Testis (tissue), 2 donors: ENCODE measurements at regions not wholly inside any gene's neighbourhood (a gene's known extent, or its start where the extent isn't known, plus 50 kb on each side); places are given as distances from the start of the nearest gene placed in this dataset.

Experiments
- DNase-seq: peaks from one replicate; pipeline ENCODE4 v3.0.0-alpha.2; 2019
- H3K27ac ChIP-seq, 2 donors: fragments of 200-600 bp; sonication (generic); one replicate each; pipeline ENCODE4 v1.5.1; 2019
- H3K27me3 ChIP-seq: fragments of 200-600 bp; sonication (generic); one replicate; pipeline ENCODE4 v1.5.1; 2019
- H3K36me3 ChIP-seq: fragments of 200-600 bp; sonication (generic); one replicate; pipeline ENCODE4 v1.5.1; 2017; ENCODE audit warnings: low read depth; ENCODE audit errors: missing control alignments
- H3K4me1 ChIP-seq: fragments of 200-600 bp; sonication (generic); one replicate; pipeline ENCODE4 v1.5.1; 2019
- H3K4me3 ChIP-seq, 2 donors: fragments of 200-600 bp; sonication (generic); one replicate each; pipeline ENCODE4 v1.5.1; 2017 to 2019
- H3K9me3 ChIP-seq: fragments of 200-600 bp; sonication (generic); one replicate; pipeline ENCODE4 v1.5.1; 2017
- POLR2A ChIP-seq: fragments of 450-650 bp; IDR thresholded peaks from one replicate; pipeline ENCODE4 v1.6.1; 2017; ENCODE audit warnings: antibody characterized with exemption, mild to moderate bottlenecking, moderate library complexity
- WGBS, 2 donors: methylation state at CpG; one replicate each; pipeline ENCODE4 v1.1.5; 2018; 5-methylcytosine and 5-hydroxymethylcytosine counted together
- intact Hi-C: fragments of 100-400 bp; cut with DNase I; formaldehyde crosslinking; loops from one replicate; pipeline ENCODE4 v1.15.1; 2023; ENCODE audit warnings: low total_unique reads
- TF ChIP-seq, protein P1 (sequence below), 3 experiments: fragments of 450-650 bp in 2 of 3; fragments of 200-600 bp in 1 of 3; sonication (generic) in 1 of 3; IDR thresholded peaks; one replicate each; pipeline ENCODE4 v1.5.1; 2016 to 2019; ENCODE audit warnings: antibody characterized with exemption in 3 of 3, mild to moderate bottlenecking in 2 of 3, moderate library complexity in 1 of 3

DNA sequence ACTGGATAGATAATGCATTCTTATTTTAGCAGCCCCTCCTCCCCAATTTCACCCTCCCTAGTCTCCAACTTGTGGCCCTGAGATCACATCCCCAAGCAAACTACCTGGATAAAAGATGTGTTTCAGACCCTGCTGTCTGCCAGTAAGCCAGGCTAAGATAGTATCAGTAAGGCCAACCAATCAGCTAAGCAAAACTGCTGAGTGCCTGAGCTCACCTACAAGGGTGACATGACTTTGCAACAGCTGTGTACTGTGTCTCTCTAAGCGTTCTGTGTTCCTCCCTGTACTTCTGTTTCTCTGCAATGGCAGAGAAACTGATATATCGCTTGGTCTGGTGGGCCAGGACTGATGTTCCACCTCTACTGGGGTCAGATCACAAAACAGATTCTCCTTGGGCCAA lies 224.9 kb downstream of the BTG1 start:
- WGBS, 2 donors = 81 to 96% methylated on average over 2 of the region's 2 CpGs

DNA sequence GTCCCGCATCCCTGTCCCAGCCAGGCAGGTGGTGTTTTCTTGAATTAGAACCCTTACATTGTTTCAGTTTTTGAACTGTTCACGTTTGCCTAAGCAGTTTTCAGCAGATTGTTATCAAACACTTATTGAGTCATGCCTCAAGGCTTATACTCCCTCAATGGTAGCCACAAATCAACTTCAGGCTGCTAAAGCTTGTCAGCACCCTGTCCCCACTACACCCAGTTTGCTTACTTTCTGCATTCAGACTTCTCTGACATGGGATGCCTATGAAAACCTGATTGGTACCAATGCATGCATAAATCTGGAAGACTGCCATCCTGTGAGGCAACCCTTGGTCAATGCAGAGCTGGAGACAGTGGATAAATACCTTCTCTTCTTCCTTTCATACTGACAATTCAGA lies 225.4 kb downstream of the BTG1 start:
- no peaks in the 10 kb centered on the region for H3K4me1 ChIP-seq
- intact Hi-C loops = no loop called here
- TF ChIP-seq, protein P1, sequence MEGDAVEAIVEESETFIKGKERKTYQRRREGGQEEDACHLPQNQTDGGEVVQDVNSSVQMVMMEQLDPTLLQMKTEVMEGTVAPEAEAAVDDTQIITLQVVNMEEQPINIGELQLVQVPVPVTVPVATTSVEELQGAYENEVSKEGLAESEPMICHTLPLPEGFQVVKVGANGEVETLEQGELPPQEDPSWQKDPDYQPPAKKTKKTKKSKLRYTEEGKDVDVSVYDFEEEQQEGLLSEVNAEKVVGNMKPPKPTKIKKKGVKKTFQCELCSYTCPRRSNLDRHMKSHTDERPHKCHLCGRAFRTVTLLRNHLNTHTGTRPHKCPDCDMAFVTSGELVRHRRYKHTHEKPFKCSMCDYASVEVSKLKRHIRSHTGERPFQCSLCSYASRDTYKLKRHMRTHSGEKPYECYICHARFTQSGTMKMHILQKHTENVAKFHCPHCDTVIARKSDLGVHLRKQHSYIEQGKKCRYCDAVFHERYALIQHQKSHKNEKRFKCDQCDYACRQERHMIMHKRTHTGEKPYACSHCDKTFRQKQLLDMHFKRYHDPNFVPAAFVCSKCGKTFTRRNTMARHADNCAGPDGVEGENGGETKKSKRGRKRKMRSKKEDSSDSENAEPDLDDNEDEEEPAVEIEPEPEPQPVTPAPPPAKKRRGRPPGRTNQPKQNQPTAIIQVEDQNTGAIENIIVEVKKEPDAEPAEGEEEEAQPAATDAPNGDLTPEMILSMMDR (IDR thresholded peaks at IDR 0.05) = no peak
- no peak for TF ChIP-seq POLR2A
- 61 to 68% methylated on average over 2 of the region's 2 CpGs for WGBS, 2 donors
- no peaks in the 10 kb centered on the region for H3K27me3 ChIP-seq
- no peaks in the 10 kb centered on the region for H3K36me3 ChIP-seq
- H3K9me3 ChIP-seq = no peaks in the 10 kb centered on the region
- no peak overlapping the region for H3K4me3 ChIP-seq
- DNase-seq = no peak
- no peak overlapping the region for H3K27ac ChIP-seq

More for the DNA sequence above, 224.9 kb downstream of the BTG1 start:
- H3K27ac ChIP-seq = no peak overlapping the region
- no peaks in the 10 kb centered on the region for H3K4me1 ChIP-seq
- H3K9me3 ChIP-seq = no peaks in the 10 kb centered on the region
- intact Hi-C loops = no loop called here
- TF ChIP-seq POLR2A = no peak
- TF ChIP-seq, protein P1 (IDR thresholded peaks at IDR 0.05) = no peak
- H3K27me3 ChIP-seq = no peaks in the 10 kb centered on the region
- DNase-seq = no peak
- no peaks in the 10 kb centered on the region for H3K36me3 ChIP-seq
- H3K4me3 ChIP-seq = no peak overlapping the region

DNA sequence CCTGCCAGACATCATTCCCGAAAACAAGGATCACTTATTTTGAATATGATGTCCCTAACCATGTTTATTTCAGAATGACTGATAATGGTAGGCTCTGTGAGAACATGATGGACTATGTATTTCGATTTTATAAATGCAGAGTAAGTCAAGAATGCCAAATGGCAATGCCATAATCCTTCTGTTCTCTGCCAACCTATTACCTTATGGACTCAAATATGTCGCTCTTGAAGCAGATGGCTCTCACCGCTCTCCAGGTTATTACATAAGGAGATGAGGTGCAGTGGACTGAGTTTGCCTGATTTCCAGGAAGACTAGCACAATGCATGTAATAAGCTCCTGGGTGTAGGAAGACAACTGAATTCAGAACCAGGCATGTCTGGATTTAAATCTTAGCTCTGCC lies 227.2 kb downstream of the BTG1 start:
- TF ChIP-seq, protein P1 (IDR thresholded peaks at IDR 0.05) = no peak
- 91 to 92% methylated on average over 4 of the region's 4 CpGs for WGBS, 2 donors
- Histone ChIP-seq H3K27ac (no peak overlapping the region), H3K4me3 (no peak overlapping the region), H3K9me3 (no peaks in the 10 kb centered on the region), H3K4me1 (no peaks in the 10 kb centered on the region), H3K36me3 (no peaks in the 10 kb centered on the region), H3K27me3 (no peaks in the 10 kb centered on the region)
- DNase-seq = no peak
- intact Hi-C loops = no loop called here

DNA sequence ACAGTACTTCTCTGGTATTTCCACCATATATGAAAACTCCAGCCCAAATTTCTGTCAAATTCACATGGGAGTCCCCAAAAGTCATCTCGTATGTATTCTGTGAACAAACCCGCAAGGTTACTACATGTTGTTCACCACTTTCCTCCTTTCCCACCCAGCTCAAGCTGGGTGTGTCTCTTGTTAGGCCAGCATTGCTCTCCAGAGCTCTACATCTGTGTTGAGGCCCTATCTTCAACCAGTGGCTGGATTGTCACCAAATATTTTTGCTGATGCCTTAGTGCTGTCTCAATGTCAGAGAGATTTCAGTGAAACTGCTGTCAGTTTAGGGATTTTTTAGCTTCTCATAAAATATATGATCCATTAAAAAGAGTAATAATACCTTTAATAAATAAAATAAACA lies 230.9 kb downstream of the BTG1 start:
- DNase-seq = no peak
- Histone ChIP-seq H3K27ac (no peak overlapping the region), H3K4me1 (no peaks in the 10 kb centered on the region), H3K36me3 (no peaks in the 10 kb centered on the region), H3K9me3 (no peaks in the 10 kb centered on the region), H3K27me3 (no peaks in the 10 kb centered on the region), H3K4me3 (no peak overlapping the region)
- 93 to 95% methylated on average over 2 of the region's 2 CpGs for WGBS, 2 donors
- intact Hi-C loops = no loop called here
- no peak for TF ChIP-seq POLR2A
- TF ChIP-seq, protein P1 (IDR thresholded peaks at IDR 0.05) = no peak

DNA sequence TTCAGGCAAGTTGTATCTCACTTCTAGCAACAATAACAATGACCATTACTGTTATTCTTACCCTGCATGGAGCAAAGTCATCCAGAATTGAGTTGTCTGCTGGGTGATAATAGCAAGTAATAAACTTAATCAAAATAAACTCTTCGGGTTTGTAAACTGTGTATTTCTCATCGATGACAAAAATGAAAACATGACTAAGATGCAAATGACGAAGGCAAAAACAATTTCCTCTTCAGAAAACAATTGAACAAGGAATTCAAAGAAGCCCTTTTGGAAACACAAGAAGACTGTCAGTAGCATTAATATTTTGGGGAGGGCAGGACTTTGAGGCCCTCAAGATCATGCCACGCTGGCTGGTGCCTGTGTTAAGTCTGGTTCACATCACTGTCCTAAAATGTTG lies 232.0 kb downstream of the BTG1 start:
- Histone ChIP-seq H3K9me3 (no peaks in the 10 kb centered on the region), H3K27me3 (no peaks in the 10 kb centered on the region), H3K27ac (no peak overlapping the region), H3K4me3 (no peak overlapping the region), H3K4me1 (no peaks in the 10 kb centered on the region), H3K36me3 (no peaks in the 10 kb centered on the region)
- DNase-seq = no peak
- TF ChIP-seq, protein P1 (IDR thresholded peaks at IDR 0.05) = no peak
- no peak for TF ChIP-seq POLR2A
- WGBS, 2 donors = 88 to 91% methylated on average over 4 of the region's 4 CpGs
- intact Hi-C loops = no loop called here
